DND-41 (cell line): ENCODE measurements at regions not wholly inside any gene's neighbourhood (a gene's known extent, or its start where the extent isn't known, plus 50 kb on each side); places are given as distances from the start of the nearest gene placed in this dataset.

Source experiments
- ATAC-seq: fragments of 200-7000 bp; cut with Tn5 transposase; 3 replicates; pipeline ENCODE4 v1.9.1; 2021; ENCODE audit warnings: low read depth; ENCODE audit not compliant: insufficient read depth
- DNase-seq: peaks from one replicate; pipeline ENCODE4 v3.0.0-alpha.2; 2020
- H2AFZ ChIP-seq: 2 replicates; pipeline ENCODE4 v1.6.0; 2012; ENCODE audit warnings: low read depth, low read length
- H3K27ac ChIP-seq: 2 replicates; pipeline ENCODE4 v1.5.1; 2012; ENCODE audit warnings: low read length, inconsistent platforms
- H3K27me3 ChIP-seq: fragments of 200-600 bp; sonication (generic); 2 replicates; pipeline ENCODE4 v1.6.0; 2012; ENCODE audit warnings: low read length, mild to moderate bottlenecking, inconsistent platforms; ENCODE audit not compliant: insufficient read depth, poor library complexity
- H3K36me3 ChIP-seq: 2 replicates; pipeline ENCODE4 v1.5.1; 2012; ENCODE audit warnings: low read length, inconsistent platforms; ENCODE audit not compliant: insufficient read depth
- H3K4me1 ChIP-seq: 2 replicates; pipeline ENCODE4 v1.5.1; 2012; ENCODE audit warnings: mild to moderate bottlenecking, low read length; ENCODE audit not compliant: insufficient read depth
- H3K4me2 ChIP-seq: 2 replicates; pipeline ENCODE4 v1.6.0; 2012; ENCODE audit warnings: mild to moderate bottlenecking, moderate library complexity, low read length, inconsistent platforms; ENCODE audit not compliant: insufficient read depth
- H3K4me3 ChIP-seq, 2 experiments: fragments of 200-600 bp in 1 of 2; shearing (Covaris generic) in 1 of 2; 2 replicates each; pipeline ENCODE4 v1.5.1; 2012 to 2016; ENCODE audit warnings: inconsistent platforms in 2 of 2, low read length in 2 of 2, mild to moderate bottlenecking in 2 of 2, low read depth in 1 of 2, moderate library complexity in 1 of 2
- H3K79me2 ChIP-seq: 2 replicates; pipeline ENCODE4 v1.6.0; 2012; ENCODE audit warnings: low read length, inconsistent platforms; ENCODE audit not compliant: insufficient read depth
- H3K9ac ChIP-seq: 2 replicates; pipeline ENCODE4 v1.6.0; 2012; ENCODE audit warnings: low read depth, mild to moderate bottlenecking, inconsistent platforms, low read length, moderate library complexity
- H3K9me3 ChIP-seq: 2 replicates; pipeline ENCODE4 v1.5.1; 2012; ENCODE audit warnings: low read length, moderate library complexity, mild to moderate bottlenecking, inconsistent platforms; ENCODE audit not compliant: insufficient read depth, severe bottlenecking
- H4K20me1 ChIP-seq: 2 replicates; pipeline ENCODE4 v1.6.0; 2012; ENCODE audit warnings: low read length; ENCODE audit not compliant: insufficient read depth
- EZH2 ChIP-seq: IDR thresholded peaks from 3 replicates; pipeline ENCODE4 v1.6.1; 2012; ENCODE audit warnings: borderline replicate concordance, low read depth, mild to moderate bottlenecking, moderate library complexity, low read length, inconsistent platforms; ENCODE audit not compliant: severe bottlenecking
- TF ChIP-seq, protein P1 (sequence below): IDR thresholded peaks from 2 replicates; pipeline ENCODE4 v1.5.1; 2012; ENCODE audit warnings: borderline replicate concordance, low read length, moderate library complexity, mild to moderate bottlenecking; ENCODE audit not compliant: poor library complexity, severe bottlenecking; ENCODE audit errors: extremely low read depth

DNA sequence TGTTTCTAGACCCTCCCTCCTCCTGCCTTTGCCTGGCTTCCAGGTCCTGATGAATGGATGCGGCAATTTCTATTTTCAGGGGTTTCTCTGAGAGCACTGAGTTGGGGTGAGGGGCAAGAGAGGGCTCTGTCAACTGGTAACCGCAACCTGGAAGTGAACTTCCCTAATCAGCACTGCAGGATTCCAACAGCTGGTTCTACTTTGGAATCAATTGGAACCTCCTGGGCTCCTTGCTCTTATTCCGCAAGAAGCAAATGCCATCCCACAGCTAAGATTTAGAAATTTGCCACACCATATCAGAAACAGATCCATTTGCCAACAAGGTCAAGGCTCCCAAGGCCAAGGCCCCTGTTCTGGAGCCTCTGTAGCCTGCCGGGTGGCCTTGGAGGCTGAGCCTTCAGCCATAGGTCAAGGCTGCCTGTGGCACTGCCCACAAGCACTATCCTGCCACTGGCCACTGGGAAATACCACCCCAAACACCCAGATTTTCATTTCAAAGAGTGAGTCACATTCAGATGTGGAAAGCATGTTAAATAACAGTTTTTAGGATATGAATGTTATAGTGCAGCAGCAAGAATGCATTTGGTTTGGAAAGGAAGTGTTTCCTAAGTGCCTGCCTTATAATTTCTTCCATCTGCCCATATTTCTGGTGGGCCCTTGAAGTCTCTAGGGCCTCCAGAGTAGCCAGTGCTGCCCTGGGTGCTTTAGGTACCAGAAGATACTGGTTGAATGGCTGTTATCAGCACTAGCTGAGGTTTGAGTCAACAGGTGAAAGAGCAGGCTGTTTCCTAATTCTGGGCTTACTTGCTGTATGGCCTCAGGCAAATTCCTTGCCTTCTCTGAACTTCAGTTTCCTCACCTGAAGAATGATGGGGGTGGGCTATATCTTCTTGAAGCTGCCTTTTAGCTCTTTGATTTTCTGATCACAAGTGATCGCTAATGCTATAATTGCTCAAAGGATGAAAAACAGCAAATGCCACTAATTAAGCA, 56.3 kb upstream of the JUN start:
- no peak for ATAC-seq

DNA sequence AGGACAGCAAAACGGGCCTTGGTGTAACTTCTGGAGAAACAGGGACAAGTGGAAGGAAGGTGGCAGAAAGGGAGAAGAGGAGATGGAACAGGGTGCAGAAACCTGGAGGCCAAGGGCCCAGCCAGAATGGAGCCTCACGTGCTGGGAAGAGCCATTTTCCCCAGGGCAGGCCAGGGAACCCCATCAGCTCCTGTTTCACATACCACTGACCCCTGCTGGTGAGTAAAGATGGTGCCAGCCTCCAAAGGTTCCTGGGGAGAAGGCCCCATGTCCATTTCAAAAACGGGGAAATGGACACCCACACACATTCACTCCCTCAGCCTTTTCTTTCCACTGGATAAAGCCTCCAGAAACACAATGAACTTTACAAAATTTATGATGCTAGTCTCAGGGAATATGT, 57.6 kb upstream of the JUN start:
- Histone ChIP-seq H3K4me1 (no peaks in the 10 kb centered on the region), H2AFZ (no peak overlapping the region)

More for the DNA sequence above, 56.3 kb upstream of the JUN start:
- Histone ChIP-seq H3K79me2 (no peaks in the 10 kb centered on the region), H2AFZ (no peak overlapping the region), H3K4me2 (no peak overlapping the region), H3K36me3 (no peaks in the 10 kb centered on the region), H3K4me3 (no peak overlapping the region), H3K4me1 (no peaks in the 10 kb centered on the region), H3K27me3 (no peaks in the 10 kb centered on the region), H4K20me1 (no peaks in the 10 kb centered on the region), H3K27ac (no peak overlapping the region), H3K9ac (no peak overlapping the region), H3K9me3 (no peaks in the 10 kb centered on the region)
- no peak for TF ChIP-seq EZH2
- TF ChIP-seq, protein P1, sequence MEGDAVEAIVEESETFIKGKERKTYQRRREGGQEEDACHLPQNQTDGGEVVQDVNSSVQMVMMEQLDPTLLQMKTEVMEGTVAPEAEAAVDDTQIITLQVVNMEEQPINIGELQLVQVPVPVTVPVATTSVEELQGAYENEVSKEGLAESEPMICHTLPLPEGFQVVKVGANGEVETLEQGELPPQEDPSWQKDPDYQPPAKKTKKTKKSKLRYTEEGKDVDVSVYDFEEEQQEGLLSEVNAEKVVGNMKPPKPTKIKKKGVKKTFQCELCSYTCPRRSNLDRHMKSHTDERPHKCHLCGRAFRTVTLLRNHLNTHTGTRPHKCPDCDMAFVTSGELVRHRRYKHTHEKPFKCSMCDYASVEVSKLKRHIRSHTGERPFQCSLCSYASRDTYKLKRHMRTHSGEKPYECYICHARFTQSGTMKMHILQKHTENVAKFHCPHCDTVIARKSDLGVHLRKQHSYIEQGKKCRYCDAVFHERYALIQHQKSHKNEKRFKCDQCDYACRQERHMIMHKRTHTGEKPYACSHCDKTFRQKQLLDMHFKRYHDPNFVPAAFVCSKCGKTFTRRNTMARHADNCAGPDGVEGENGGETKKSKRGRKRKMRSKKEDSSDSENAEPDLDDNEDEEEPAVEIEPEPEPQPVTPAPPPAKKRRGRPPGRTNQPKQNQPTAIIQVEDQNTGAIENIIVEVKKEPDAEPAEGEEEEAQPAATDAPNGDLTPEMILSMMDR, result no peak
- no peak for DNase-seq

DNA sequence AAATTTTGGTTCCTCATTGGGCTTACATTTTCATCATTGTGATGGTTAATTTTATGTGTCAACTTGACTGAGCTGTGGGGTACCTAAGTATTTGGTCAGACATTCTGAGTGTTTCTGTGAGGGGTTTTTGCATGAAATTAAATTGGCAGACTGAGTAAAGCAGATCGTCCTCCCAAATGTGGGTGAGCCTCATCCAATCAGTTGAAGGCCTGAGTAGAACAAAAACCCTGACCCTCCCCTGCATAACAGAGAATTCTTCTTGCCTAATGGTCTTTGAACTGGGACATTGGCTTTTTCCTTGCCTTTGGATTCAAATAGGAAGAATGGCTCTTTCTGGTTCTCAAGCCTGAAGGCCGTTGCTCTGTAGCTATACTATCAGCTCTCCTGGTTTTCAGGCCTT, 59.1 kb upstream of the JUN start:
- H3K79me2 ChIP-seq, result no peaks in the 10 kb centered on the region

More for the DNA sequence above, 57.6 kb upstream of the JUN start:
- no peaks in the 10 kb centered on the region for H3K27me3 ChIP-seq
- H3K27ac ChIP-seq, result no peak overlapping the region
- no peaks in the 10 kb centered on the region for H3K9me3 ChIP-seq
- H3K4me3 ChIP-seq, result no peak overlapping the region
- H3K4me2 ChIP-seq, result no peak overlapping the region
- no peak overlapping the region for H3K9ac ChIP-seq
- no peaks in the 10 kb centered on the region for H4K20me1 ChIP-seq
- H3K36me3 ChIP-seq, result no peaks in the 10 kb centered on the region
- TF ChIP-seq, protein P1, result peak; percentile 45
- TF ChIP-seq EZH2, result no peak
- H3K79me2 ChIP-seq, result no peaks in the 10 kb centered on the region
- DNase-seq (no peak), ATAC-seq (no peak)

More for the DNA sequence above, 59.1 kb upstream of the JUN start:
- H3K9ac ChIP-seq, result no peak overlapping the region
- DNase-seq, result no peak
- H3K36me3 ChIP-seq, result no peaks in the 10 kb centered on the region
- H3K27ac ChIP-seq, result no peak overlapping the region
- no peak overlapping the region for H3K4me3 ChIP-seq
- no peaks in the 10 kb centered on the region for H3K27me3 ChIP-seq
- H3K4me2 ChIP-seq, result no peak overlapping the region
- H3K9me3 ChIP-seq, result no peaks in the 10 kb centered on the region
- no peak for ATAC-seq
- no peak overlapping the region for H2AFZ ChIP-seq
- TF ChIP-seq, protein P1, result no peak
- no peak for TF ChIP-seq EZH2
- no peaks in the 10 kb centered on the region for H3K4me1 ChIP-seq
- no peaks in the 10 kb centered on the region for H4K20me1 ChIP-seq
